NCI-H128 (cell line): ENCODE measurements at regions not wholly inside any gene's neighbourhood (a gene's known extent, or its start where the extent isn't known, plus 50 kb on each side); places are given as distances from the start of the nearest gene placed in this dataset.

Source experiments
- DNase-seq: peaks from one replicate; lab custom pipeline; 2025; ENCODE audit not compliant: unreplicated experiment; lab: John Stamatoyannopoulos, UW

DNA sequence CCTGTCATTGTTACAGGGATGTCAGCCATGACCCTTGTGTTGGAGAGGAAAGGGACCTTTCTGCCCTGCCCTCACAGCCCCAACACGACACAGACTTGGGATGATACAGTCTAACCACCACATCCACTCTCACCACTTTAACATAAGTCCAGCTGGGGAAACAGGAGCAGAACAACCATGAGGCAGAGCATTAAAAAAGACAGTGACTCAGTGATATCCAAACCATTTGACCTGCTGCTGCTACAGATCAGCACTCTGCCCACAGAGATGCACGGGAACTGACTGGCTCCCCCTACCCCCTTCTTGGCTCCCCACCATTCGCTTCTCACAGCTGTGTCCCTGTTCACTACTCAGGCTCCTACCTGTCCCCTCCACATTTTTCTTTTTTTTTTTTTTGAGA lies 458.6 kb downstream of the ZNF608 start:
- no peak for DNase-seq

DNA sequence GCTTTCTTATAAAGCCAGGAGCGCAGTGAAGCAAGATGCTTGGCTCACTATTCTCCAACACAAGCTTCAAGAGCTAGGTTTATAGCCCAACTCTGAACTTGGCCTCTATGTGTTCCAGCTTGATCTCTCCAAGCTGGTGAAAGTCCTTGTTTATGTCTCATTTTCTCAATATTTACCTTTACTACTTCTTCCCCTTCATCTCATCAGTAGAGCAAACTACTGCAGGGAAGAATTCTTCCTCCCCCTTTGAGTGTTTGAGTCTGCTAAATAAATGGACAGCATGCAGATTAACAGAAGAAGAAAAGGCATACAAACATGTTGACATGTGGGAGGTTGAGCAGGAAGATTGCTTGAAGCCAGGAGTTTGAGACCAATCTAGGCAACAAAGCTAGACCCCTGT lies 460.7 kb downstream of the ZNF608 start:
- no peak for DNase-seq

DNA sequence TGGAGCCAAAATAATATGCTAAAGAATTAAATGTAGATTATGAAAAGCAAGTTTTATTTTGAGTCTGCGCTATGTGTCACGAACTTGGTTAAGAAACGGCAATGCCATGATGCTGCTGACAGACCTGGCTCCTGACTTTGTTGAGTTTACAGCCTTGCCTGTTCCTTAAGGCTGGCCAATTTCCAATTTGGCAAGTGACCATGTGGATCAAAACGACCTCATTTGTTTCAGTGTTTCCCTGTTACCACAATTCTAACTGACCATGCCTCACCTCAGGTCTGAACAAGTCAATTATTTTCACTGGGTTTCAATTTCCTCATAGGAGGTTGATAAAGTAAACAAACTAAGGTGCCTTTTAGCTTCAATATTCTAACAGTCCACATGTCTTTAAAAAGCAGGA lies 461.4 kb downstream of the ZNF608 start:
- no peak for DNase-seq

DNA sequence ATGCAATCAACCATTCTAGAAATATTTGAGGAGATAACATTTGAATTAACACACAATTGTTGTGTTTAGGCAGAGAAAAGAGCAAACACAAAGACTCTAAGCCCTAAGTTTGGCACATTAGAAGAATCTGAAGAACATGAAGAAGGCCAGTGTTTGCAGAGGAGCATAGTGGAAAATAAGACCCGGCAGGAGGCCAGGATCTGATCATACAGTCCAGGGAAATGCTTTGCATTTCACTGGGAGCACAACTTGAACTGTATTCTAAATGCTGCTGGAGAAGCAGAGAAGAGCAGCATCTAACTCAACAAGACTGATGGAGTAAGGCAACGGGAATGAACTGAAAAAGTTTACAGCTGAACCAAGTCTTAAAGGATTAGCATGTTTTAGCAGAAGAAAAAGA lies 463.4 kb downstream of the ZNF608 start:
- no peak for DNase-seq

DNA sequence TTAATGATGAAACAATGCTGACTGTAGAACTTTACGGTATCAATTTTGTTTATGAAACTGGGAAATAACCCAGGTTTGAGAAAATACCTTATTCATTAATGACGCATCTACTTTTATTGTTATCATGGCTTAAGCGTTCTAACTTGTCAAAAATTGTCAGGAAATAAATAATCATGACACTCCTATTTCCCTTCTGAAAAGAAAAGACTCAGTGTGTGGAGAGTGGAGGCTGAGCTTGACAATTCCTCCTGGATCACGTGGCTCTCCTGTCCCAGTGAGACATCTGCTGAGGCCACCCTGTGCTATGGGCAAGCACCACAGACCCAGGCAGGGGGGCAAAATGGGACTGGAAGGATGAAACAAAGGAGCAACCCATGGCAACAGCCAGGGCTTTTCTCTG lies 466.4 kb downstream of the ZNF608 start:
- no peak for DNase-seq

DNA sequence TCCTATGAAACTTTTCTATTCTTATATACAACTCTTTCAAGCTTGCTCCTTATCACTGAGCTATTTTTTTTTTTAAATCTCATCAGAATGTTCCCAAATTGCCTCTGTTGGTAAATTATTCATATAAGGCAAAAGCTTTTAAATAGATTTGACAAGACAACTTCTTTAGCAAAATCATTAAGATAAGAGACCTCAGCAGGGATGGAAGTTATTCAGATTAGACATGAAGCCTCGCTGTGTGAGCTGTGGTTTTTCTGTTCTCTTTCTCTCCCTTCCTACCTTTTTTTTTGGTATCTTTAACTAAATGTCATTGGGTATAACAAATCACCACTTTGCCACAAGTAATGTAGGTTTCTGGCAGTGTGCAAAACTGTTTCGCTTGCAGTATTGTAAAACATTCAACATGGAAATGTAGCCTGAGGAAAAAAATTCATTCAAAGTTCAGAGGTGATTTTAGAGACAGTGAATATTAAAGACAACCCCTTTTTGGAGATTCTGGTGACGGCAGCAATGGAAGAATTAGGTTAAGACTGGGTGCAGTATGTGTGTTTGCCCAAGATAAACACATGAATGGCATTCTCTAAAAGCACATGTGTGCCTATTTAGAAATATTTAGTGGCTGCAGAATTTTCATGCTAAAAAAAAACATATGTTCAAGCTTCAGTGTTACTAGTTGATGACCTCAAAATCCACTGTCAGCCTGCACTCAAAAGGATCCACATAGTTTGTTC lies 467.1 kb downstream of the ZNF608 start:
- DNase-seq: no peak

DNA sequence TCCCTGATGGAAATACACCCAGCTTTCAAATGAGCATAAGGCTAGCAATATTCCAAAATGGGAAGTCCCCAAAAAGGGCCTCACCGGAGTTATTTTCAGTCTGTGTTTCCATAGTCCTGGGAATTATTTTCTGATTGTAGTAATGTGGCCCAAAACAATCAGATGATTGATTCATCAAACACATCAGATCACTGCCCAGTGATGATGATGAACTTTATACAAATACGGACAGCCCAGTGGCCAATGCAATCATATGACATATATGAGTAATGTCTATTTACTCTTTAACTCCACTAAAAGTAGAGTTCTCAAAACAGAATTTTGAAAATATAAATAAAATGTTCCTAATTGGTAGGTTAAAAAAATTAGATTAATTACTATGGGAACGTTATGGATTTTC lies 467.8 kb downstream of the ZNF608 start:
- no peak for DNase-seq

DNA sequence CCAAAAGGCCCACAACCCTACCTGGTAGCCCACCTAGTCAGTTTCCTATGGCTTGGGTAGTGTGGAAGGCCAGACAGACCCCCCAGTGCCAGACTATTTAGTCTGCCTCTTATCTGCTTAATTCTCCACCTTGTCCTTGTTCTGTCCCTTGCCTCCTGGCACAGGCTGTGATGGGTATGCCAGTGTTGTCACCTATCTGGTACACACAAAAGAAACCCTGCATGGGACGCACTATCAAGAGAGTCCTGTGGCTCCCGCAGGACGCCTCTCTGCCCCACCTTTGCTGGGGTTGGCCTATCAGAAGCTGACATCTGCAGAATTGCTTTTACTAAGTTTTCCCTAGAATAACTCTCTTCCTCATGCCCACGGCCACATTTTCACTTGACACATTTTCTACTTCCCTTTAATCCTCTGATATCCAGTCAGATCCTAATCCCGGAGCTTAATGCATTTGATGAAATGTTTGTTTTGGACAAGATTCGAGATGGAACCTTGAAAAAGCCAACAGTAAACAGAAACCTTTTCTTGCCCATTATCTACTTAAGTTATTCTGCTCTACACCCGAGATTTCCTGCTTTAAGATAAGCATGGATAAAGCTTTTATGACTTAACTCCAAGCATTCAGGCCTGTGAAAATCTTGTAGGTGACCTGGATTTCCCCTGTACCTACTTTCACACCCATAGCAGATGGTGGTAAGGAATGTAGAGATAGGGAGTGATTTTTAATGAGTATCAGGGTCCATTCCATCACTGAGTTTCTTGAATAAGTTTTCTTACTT lies 468.5 kb downstream of the ZNF608 start:
- no peak for DNase-seq

DNA sequence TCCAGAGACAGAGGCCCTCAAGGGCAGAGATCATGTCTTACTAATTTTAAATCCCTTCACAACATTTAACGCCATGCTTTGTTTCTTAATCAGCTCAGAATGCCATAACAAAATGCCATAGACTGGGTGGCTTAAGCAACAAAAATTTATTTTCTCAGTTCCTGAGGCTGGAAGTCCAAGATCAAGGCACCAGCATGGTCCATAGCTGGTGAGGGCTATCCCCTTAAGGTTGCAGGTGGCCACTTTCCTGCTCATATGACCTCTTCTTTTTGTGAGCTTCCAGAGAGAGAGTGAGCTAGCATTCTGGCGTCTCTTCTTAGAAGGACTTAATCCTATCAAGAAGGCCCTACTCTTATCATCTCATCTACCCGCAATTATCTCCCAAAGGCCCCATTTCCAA lies 470.3 kb downstream of the ZNF608 start:
- DNase-seq: no peak

DNA sequence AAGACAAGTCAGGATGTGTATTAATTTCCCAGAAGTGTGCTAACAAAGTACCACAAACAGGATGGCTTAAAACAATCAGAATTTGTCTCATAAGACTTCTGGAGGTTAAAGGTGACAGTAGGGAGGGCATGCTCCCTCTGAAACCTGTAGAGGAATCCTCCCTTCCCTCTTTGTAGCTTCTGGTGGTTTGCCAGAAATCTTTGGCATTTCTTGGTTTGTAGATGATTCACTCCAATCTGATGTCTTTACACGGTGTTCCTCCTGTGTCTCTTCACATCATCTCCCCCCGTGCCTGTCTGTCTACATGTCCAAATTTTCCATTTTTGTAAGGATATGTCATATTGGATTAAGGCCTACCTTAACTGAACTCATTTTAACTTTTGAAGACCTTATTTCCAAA lies 471.5 kb downstream of the ZNF608 start:
- DNase-seq: no peak

DNA sequence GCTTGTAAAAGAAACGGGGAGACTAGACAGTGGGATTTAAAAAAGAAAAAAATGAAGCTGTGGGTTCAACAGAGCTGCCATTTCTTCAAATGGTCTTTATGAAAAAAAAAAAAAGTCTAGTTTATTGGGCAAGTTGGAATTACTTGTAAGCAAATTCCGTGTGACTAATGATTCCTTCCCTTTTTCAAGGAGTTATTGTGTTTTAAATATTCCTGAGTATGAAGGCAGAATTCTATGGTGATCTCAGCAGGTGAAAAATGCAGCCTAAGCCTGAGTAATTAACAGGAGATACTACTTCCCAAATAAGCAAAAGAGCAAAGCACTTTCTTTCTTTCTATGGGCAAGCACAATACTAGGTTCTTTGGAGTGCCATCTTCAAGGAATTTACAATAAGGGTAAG lies 481.9 kb downstream of the ZNF608 start:
- DNase-seq: no peak

DNA sequence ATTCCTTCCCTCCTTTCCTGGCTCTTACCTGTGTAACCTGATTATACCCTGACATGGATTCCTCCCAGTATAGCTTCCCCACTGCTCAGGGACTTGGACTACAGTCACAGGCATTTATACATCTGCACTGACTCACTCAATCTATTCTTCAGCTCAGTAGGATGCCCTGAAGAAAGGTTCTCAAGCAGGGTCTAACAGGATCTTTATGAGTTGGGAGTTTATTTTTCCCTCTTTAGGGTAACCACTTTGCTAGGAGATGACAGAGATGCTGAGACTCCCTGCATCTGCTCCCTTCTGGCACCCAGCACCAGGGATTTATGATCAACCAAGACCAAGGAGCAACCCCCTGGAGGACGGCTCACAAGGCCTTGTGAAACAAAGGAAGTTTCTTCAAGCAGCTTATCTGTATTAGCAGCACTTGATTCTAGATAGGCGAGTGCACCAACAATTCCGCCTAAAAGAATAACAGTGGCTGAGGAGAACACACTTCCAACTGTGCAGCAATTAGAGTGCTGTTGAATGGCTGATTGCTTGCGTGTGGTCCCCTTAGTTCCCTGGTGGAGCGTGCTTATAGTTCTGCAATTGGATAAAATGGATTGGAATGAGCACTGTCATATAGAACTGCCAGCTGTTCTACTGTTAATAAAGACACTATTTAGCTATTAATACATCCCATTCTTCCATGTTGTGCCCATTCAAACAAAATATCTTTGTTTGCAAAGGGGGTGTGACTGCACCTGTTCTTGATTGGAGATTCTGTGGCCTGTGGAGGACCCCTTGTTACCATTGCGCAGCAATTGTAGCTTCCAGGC lies 482.6 kb downstream of the ZNF608 start:
- peak; percentile 33 for DNase-seq

DNA sequence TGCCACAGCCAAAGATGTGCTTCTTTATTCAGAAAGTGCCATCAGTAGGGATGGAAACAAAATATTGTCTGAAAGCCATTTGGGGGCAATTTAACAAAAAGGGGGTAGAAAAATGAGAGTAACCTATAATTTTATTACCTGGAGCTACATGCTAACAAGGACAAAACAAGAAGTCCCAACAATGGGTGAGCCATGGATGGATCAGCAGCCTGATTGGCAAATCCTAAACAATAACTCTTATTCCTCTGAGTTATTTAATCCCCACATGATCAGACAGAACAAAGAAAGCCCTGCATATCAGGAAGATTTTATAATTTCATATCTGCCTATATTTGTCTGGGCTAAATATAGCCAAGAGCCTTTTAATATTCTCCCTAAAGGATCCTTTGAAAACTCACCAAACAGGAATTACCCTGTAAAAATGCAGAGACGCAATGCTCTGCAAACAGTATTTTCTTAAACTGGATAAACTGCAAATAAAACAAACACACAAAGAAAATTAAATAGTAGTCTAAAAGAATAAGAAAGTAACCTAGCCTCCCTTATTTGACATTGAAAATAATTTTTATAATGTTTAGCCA lies 483.4 kb downstream of the ZNF608 start:
- DNase-seq: no peak

DNA sequence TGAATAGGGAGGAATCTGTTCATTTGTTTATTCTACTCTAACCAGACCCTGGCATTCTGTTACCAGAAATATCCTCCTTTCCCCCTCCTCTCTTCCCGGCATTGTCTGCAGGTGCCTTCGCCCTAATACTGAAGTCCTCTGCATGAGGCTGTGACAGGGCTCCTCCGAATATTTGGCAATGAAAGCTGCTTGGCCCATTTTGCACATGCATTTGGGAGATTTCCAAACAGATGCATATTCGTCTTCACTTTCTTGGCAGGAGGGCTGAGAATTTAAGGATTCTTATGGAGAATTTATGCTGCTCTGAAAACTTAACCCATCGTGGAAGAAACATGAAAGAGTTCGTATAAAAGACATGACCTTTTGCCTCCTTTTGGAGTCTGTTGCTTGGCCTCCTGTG lies 484.0 kb downstream of the ZNF608 start:
- DNase-seq: no peak

DNA sequence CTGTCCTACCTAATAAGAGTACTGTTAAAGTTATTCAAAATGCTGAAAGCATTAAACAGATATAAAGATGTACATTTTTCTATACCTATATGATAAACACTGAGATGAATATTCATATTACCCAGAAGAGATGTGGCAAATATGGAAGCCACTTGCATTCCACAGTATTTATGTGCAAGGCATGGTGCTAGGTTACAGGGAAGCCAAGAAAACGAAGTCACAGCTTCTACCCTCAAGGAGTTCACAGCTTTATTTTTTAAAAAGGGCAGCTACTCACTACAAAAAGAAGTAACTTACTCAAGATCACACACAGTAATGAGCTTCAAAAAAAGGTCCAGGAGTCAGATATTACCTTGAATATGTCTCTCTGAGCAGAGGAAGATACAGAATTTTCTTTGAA lies 484.6 kb downstream of the ZNF608 start:
- DNase-seq: no peak

DNA sequence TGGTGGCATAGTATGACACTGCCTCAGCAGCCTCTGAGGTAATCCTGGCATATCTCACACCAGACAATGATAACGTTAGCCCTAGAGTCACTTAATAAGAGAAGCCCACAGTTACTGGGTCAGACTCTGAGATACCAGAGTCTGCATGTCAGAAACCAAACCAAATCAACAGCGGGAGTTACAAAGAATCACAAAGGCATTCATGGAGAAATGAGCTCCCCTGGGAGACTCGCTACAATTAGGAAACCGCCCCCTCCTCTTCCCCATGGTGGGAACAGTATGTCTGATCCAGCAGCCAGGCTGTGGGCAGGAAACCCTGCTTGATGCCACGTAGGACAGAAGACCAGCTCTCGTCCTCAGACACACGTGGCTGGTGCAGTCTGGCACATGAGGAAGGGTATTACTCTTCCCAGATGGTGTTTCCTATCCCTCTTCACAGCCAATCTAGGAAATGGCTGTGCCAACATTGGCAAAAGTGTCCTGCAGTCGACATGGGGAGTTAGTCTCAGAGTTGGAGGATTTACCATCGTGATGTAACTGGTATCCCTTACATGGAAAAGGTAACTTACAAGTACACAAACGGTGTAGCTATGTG lies 485.4 kb downstream of the ZNF608 start:
- no peak for DNase-seq

DNA sequence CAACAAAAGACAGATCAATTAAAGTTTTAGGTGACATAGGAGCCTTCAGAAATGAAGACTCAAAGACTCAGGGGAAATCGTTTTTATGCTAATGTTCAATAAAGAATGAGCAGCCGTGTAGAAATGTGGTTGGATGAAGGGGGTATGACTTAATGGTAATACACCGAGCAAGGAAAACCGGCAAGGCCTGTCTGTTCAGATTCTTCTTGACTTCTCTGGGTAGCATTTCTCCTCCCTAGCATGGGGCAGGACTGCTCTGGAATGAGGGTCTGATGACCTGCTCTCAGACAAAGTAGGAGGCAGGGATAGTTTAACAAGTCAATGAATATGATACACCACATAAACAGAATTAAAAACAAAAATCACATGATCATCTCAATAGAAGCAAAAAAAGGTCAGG lies 487.4 kb downstream of the ZNF608 start:
- no peak for DNase-seq

DNA sequence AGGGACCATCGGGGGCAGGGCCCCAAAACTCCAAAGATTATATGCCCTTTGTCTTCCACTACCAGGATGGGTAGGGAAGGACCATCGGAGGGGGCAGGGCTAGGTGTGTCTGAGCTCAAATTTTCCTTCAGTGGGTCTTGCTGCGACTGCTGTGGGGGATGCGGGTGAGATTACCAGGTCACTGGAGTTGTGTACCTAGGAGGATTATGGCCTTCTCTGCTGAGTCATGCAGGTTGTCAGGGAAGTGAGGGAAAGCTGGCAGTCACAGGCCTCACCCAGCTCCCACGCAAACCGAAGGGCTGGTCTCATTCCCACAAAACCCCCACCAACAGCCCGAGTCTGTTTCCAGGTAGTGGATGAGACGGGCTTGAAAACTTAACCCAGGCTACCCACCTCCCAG lies 489.4 kb downstream of the ZNF608 start:
- no peak for DNase-seq

DNA sequence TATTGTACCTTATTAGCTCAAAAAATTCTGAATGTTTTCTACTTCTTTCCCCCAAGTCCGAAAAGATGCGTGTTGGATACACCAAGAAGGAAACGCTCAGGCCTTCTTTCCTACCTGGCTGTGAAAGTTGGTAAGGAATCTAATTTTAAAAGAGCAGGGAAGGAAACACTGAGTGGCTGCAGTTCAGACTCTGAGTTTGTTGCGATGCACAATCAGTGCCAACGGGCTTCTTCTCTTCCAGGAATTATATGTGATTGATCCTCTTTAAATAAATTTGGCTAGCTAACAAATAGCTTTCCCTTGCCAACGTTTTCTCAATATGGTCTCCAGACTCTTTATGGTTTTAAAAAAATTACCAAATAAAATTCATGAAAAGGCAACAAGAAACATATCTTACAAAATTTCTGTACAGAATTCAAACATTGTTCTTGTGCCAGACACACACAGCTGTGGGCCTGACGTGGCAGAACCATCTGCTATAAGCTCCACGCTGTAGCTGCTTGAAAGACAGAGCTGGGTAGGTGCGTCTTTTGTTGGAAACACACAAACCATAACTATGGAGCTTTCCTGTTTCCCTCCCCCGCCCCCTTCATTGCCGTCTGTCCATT lies 493.1 kb downstream of the ZNF608 start:
- DNase-seq: no peak

DNA sequence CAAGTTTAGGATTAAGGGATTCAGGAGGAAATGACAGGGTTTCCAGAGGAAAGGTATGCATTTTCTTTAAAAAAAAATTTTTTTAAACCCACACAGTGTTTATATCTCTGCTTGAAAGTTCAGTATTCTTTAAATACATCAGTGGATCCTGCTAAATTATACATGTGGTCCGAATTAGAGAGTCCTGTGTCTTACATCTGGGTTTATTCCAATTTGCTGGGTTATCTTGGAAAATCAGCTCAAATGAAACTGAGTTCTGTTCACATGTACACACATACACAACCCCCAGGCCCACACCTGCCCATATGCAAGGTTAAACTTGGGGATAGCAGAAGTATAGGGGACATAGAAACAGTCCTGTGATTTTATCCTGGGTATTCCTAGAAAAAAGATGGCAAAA lies 493.7 kb downstream of the ZNF608 start:
- no peak for DNase-seq

DNA sequence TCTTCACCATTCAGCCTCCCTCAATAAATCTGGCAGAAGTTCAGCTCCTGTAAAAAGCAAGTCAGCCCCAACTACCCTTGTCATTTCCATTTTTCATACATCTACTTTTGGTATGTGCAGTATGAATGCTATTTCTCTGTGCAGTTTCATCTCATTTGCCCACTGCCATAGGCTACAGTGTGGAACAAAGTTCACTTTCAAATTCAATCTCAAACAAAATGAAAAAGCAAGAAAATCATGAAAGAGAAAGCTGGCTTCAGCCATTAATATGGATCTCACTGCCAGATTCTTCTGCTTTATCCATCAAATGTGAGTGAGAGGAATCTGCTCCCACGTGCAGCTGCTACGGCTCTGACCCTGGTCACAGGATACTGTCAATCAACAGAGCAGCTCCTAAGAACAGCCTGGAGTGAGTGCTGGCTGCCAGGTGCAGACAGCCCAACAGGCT lies 494.2 kb downstream of the ZNF608 start:
- DNase-seq: no peak
